ENCODE measurements at regions not wholly inside any gene's neighbourhood (a gene's known extent, or its start where the extent isn't known, plus 50 kb on each side); places are given as distances from the start of the nearest gene placed in this dataset.
"Not testable (repeated sequence)": the region's sequence is repeated elsewhere in the genome, so short reads cannot be mapped to it uniquely, and the experiment has no call there.

- H3K4me1 ChIP-seq (replicated peaks): no peaks in the 10 kb centered on the region
- TF ChIP-seq POLR2AphosphoS5 (IDR thresholded peaks at IDR 0.05) (no peak), CTCF (IDR thresholded peaks at IDR 0.05) (no peak), POLR2A (IDR thresholded peaks at IDR 0.05) (no peak)
- no peak overlapping the region for H3K27ac ChIP-seq
- H3K9me3 ChIP-seq: no peaks in the 10 kb centered on the region
- intact Hi-C loops (cut with DNase I): no loop called here
- no peak for DNase-seq (ENCODE audit: low spot score)
- no peak overlapping the region for H3K4me3 ChIP-seq
- no peaks in the 10 kb centered on the region for H3K27me3 ChIP-seq (replicated peaks; ENCODE audit: insufficient read depth)
- no peaks in the 10 kb centered on the region for H3K36me3 ChIP-seq
- WGBS: 83% methylated on average over 3 of the region's 3 CpGs
Measured at GRCh38 chr9:119880361-119880760, 511.1 kb upstream of the BRINP1 start.

- H3K4me3 ChIP-seq: no peak overlapping the region
- intact Hi-C loops (cut with DNase I): no loop called here
- no peaks in the 10 kb centered on the region for H3K27me3 ChIP-seq (replicated peaks; ENCODE audit: insufficient read depth)
- no peaks in the 10 kb centered on the region for H3K4me1 ChIP-seq (replicated peaks)
- TF ChIP-seq POLR2AphosphoS5 (IDR thresholded peaks at IDR 0.05) (no peak), POLR2A (IDR thresholded peaks at IDR 0.05) (no peak), CTCF (IDR thresholded peaks at IDR 0.05) (no peak)
- no peak for DNase-seq (ENCODE audit: low spot score)
- WGBS: 92% methylated on average over 6 of the region's 6 CpGs
- H3K9me3 ChIP-seq: no peaks in the 10 kb centered on the region
- H3K27ac ChIP-seq: no peak overlapping the region
- H3K36me3 ChIP-seq: no peaks in the 10 kb centered on the region
Measured at GRCh38 chr9:119877306-119877705, 508.1 kb upstream of the BRINP1 start.

GRCh38 chr9:119873877-119874276 lies 504.6 kb upstream of the BRINP1 start:
- intact Hi-C loops (cut with DNase I): no loop called here
- no peak for TF ChIP-seq POLR2AphosphoS5 (IDR thresholded peaks at IDR 0.05)
- TF ChIP-seq POLR2A (IDR thresholded peaks at IDR 0.05): no peak
- H3K36me3 ChIP-seq: no peaks in the 10 kb centered on the region
- 61% methylated on average over 3 of the region's 3 CpGs for WGBS
- H3K4me1 ChIP-seq (replicated peaks): peaks cover 3% of the 10 kb centered on the region
- no peaks in the 10 kb centered on the region for H3K9me3 ChIP-seq
- no peak for DNase-seq (ENCODE audit: low spot score)
- no peak overlapping the region for H3K27ac ChIP-seq
- H3K4me3 ChIP-seq: no peak overlapping the region
- no peaks in the 10 kb centered on the region for H3K27me3 ChIP-seq (replicated peaks; ENCODE audit: insufficient read depth)

- H3K36me3 ChIP-seq; H3K9me3 ChIP-seq; H3K4me3 ChIP-seq; intact Hi-C loops (cut with DNase I); H3K4me1 ChIP-seq (replicated peaks); DNase-seq (ENCODE audit: low spot score); H3K27me3 ChIP-seq (replicated peaks; ENCODE audit: insufficient read depth); H3K27ac ChIP-seq: not testable (repeated sequence)
- 92% methylated on average over 26 of the region's 26 CpGs for WGBS
Measured at GRCh38 chr9:119870251-119870650, 501.0 kb upstream of the BRINP1 start.

GRCh38 chr9:119868694-119869093 lies 499.5 kb upstream of the BRINP1 start:
- peak; percentile 94 for DNase-seq (ENCODE audit: low spot score)
- 7% methylated on average over 5 of the region's 5 CpGs for WGBS
- intact Hi-C loops (cut with DNase I): loop anchor here (5.0 to 10.0 kb wide), 2 partner anchors 74 to 94 kb away; no protein-coding TSS in a partner anchor
- TF ChIP-seq CTCF (IDR thresholded peaks at IDR 0.05): no peak
- TF ChIP-seq POLR2AphosphoS5 (IDR thresholded peaks at IDR 0.05): peak; percentile 94
- peak overlapping the region; percentile 42 to 46 for H3K27ac ChIP-seq
- peaks cover 4% of the 10 kb centered on the region for H3K4me1 ChIP-seq (replicated peaks)
- H3K27me3 ChIP-seq (replicated peaks; ENCODE audit: insufficient read depth): no peaks in the 10 kb centered on the region
- H3K9me3 ChIP-seq: no peaks in the 10 kb centered on the region
- no peak overlapping the region for H3K4me3 ChIP-seq
- H3K36me3 ChIP-seq: no peaks in the 10 kb centered on the region

GRCh38 chr9:119861842-119862241 lies 492.6 kb upstream of the BRINP1 start:
- Histone ChIP-seq H3K27ac (peak overlapping the region in 1 of 2 donors; percentile 20), H3K4me1 (replicated peaks) (no peaks in the 10 kb centered on the region), H3K4me3 (no peak overlapping the region), H3K9me3 (no peaks in the 10 kb centered on the region), H3K27me3 (replicated peaks; ENCODE audit: insufficient read depth) (no peaks in the 10 kb centered on the region), H3K36me3 (no peaks in the 10 kb centered on the region)
- peak; percentile 8 for DNase-seq (ENCODE audit: low spot score)
- TF ChIP-seq POLR2A (IDR thresholded peaks at IDR 0.05): no peak
- no peak for TF ChIP-seq POLR2AphosphoS5 (IDR thresholded peaks at IDR 0.05)
- TF ChIP-seq CTCF (IDR thresholded peaks at IDR 0.05): no peak
- intact Hi-C loops (cut with DNase I): loop anchor here (10.0 kb wide), 1 partner anchor 67 kb away; no protein-coding TSS in a partner anchor
